ENCODE measurements at regions not wholly inside any gene's neighbourhood (a gene's known extent, or its start where the extent isn't known, plus 50 kb on each side); places are given as distances from the start of the nearest gene placed in this dataset.
"Not testable (repeated sequence)": the region's sequence is repeated elsewhere in the genome, so short reads cannot be mapped to it uniquely, and the experiment has no call there.

DNA sequence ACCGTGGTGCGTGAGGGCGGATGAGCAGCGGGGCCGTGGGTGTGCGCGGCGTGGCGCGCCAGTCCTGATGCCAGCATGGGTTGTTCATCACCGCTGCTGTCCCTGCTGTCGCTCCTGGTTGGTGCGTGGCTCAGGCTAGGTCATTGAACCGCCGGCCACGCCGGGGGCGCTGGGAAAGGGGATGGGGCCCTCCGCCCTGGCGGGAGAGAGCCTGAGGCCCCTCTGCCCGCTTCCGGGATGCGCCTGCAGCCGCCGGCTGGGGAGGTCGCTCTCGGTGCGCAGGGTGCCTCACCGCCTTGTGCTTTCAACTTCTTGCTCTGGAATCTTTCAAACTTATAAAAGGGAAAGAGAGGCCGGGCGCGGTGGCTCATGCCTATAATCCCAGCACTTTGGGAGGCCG lies 68.5 kb upstream of the ERV3-1 start:
- not testable (repeated sequence) for H3K4me1 Mint-ChIP-seq; H3K4me3 Mint-ChIP-seq; DNase-seq (ENCODE audit: low spot score in 2 of 2); ATAC-seq; H3K9me3 Mint-ChIP-seq; H3K27ac Mint-ChIP-seq
- H3K36me3 Mint-ChIP-seq: peaks cover 36% of the 10 kb centered on the region

DNA sequence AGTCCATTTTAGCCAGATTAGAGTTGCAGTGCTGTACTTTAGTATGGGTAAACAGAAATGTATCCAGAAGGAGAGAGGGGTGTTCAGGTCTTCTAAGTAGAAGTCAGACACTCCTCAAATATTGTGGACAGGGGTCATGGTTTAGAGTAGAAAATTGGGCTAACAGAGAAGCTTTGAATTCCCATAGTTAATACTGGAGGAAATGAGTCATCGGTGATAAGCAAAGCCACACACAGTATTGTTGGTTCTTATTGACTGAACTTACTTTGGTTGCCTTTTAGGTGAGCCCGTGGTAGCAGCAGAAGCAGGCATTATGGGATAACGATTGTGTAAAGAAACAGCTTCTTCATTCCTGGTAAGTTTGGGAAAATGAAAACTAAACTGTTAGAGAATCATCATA lies 66.7 kb upstream of the ERV3-1 start:
- H3K4me3 Mint-ChIP-seq; H3K27ac Mint-ChIP-seq; ATAC-seq; H3K9me3 Mint-ChIP-seq; H3K4me1 Mint-ChIP-seq; DNase-seq (ENCODE audit: low spot score in 2 of 2): not testable (repeated sequence)
- H3K36me3 Mint-ChIP-seq: peaks cover 44% of the 10 kb centered on the region

DNA sequence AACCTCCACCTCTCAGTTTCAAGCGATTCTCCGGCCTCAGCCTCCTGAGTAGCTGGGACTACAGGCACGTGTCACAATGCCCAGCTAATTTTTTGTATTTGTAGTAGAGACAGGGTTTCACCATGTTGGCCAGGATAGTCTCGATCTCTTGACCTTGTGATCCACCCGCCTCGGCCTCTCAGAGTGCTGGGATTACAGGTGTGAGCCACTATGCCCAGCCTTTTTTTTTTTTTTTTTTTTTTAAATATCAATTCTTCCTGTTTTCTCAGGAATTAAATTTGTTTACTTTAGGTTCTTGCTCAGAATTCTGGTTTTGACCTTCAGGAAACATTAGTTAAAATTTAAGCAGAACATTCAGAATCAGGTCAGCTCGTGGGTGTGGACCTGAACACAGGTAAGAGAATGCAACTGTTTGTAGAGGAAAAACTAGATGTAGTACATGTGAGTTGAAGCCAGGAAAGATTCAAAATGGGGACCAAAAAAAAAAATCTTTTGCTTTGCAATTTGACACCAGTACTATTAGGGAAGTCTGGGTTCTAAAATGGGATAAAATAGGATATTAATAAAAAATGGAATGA lies 65.5 kb upstream of the ERV3-1 start:
- DNase-seq (ENCODE audit: low spot score in 2 of 2); H3K27ac Mint-ChIP-seq; ATAC-seq; H3K4me1 Mint-ChIP-seq; H3K9me3 Mint-ChIP-seq; H3K4me3 Mint-ChIP-seq: not testable (repeated sequence)
- H3K36me3 Mint-ChIP-seq: peaks cover 47% of the 10 kb centered on the region

DNA sequence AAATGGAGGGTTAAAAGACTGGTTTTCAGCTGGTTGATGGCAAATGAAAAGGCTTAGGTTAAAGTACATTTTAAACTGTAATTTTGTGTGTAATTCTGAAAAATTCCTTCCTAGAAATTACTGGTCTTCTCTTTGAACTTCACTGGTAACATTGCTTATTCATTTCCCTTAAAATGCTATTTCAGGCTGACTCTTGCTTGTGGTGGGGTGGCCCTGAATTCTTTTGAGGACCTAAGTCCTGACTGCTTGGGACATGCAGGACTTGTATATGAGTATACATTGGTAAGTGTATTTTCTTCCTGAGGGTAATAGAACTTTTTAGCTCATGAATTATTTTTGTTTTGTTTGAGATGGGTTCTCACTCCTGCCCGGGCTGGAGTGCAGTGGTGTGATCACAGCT lies 63.0 kb upstream of the ERV3-1 start:
- peaks cover 58% of the 10 kb centered on the region for H3K36me3 Mint-ChIP-seq
- H3K9me3 Mint-ChIP-seq; DNase-seq (ENCODE audit: low spot score in 2 of 2); H3K4me1 Mint-ChIP-seq: not testable (repeated sequence)
- ATAC-seq: peak; percentile 63
- H3K27ac Mint-ChIP-seq: peak overlapping the region; percentile 71
- H3K4me3 Mint-ChIP-seq: peak overlapping the region; percentile 17

- Mint-ChIP-seq H3K4me1 (peaks cover 11% of the 10 kb centered on the region), H3K36me3 (peaks cover 21% of the 10 kb centered on the region)
- H3K9me3 Mint-ChIP-seq; ATAC-seq; DNase-seq (ENCODE audit: low spot score in 2 of 2); H3K27ac Mint-ChIP-seq; H3K4me3 Mint-ChIP-seq: not testable (repeated sequence)
Measured at GRCh38 chr7:65062566-65062965, 56.1 kb upstream of the ERV3-1 start.

DNA sequence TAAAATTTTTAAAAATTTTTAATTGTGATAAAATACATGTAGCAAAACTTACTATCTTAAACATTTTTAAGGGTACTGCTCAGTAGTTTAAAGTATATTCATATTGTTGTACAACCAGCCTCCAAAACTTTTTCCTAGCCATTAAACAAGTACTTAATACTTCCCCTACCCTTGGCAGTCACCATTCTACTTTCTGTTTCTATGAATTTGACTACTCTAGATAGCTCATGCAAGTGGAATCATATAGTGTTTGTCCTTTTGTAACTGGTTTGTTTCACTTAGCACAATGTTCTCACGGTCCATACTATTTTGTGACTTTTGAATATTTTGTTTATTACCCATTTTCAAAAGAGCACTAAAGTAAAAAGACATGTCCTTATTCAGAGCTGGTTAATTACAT lies 52.8 kb upstream of the ERV3-1 start:
- not testable (repeated sequence) for ATAC-seq; H3K4me3 Mint-ChIP-seq; H3K9me3 Mint-ChIP-seq; DNase-seq (ENCODE audit: low spot score in 2 of 2); H3K27ac Mint-ChIP-seq
- Mint-ChIP-seq H3K36me3 (peaks cover 21% of the 10 kb centered on the region), H3K4me1 (peaks cover 11% of the 10 kb centered on the region)
